Neural cell (in vitro differentiated cells): ENCODE measurements at regions not wholly inside any gene's neighbourhood (a gene's known extent, or its start where the extent isn't known, plus 50 kb on each side); places are given as distances from the start of the nearest gene placed in this dataset.

Experiments
- H2AFZ ChIP-seq: fragments of 200-600, 300-800 bp; sonication (generic), shearing (Covaris generic); 2 replicates; pipeline ENCODE4 v1.6.0; 2014; ENCODE audit warnings: low read depth, mild to moderate bottlenecking, antibody characterized with exemption, low read length, moderate library complexity
- H3F3A ChIP-seq: fragments of 200-600 bp; shearing (Covaris generic); 2 replicates; pipeline ENCODE4 v1.6.1; 2016; ENCODE audit warnings: mild to moderate bottlenecking, moderate library complexity, mixed read lengths, antibody characterized with exemption, low read length; ENCODE audit not compliant: insufficient read depth, poor library complexity, severe bottlenecking
- H3K27ac ChIP-seq: fragments of 200-600, 300-800 bp; sonication (generic), shearing (Covaris generic); 2 replicates; pipeline ENCODE4 v1.5.1; 2014; ENCODE audit warnings: mild to moderate bottlenecking, low read length, moderate library complexity
- H3K27me3 ChIP-seq: fragments of 300-800, 200-600 bp; sonication (generic), shearing (Covaris generic); 2 replicates; pipeline ENCODE4 v1.6.0; 2014; ENCODE audit warnings: mild to moderate bottlenecking, low read depth, low read length, moderate library complexity; ENCODE audit not compliant: insufficient read depth
- H3K36me3 ChIP-seq: fragments of 300-800, 200-600 bp; sonication (generic), shearing (Covaris generic); 2 replicates; pipeline ENCODE4 v1.5.1; 2014; ENCODE audit warnings: mild to moderate bottlenecking, antibody characterized with exemption, low read length, moderate library complexity; ENCODE audit not compliant: insufficient read depth
- H3K4me2 ChIP-seq: fragments of 300-800, 200-600 bp; sonication (generic), shearing (Covaris generic); 2 replicates; pipeline ENCODE4 v1.6.0; 2014; ENCODE audit warnings: mild to moderate bottlenecking, low read length
- H3K4me3 ChIP-seq: fragments of 300-800, 200-600 bp; sonication (generic), shearing (Covaris generic); 2 replicates; pipeline ENCODE4 v1.5.1; 2014; ENCODE audit warnings: mild to moderate bottlenecking, low read length, moderate library complexity
- H3K79me2 ChIP-seq: fragments of 200-600 bp; shearing (Covaris generic); replicated peaks from 2 replicates; pipeline ENCODE4 v1.6.0; 2014; ENCODE audit warnings: mild to moderate bottlenecking, low read length, moderate library complexity; ENCODE audit not compliant: insufficient read depth
- H3K9ac ChIP-seq: fragments of 300-800, 200-600 bp; sonication (generic), shearing (Covaris generic); 2 replicates; pipeline ENCODE4 v1.6.1; 2016; ENCODE audit warnings: mild to moderate bottlenecking, low read length, mixed read lengths
- H3K9me2 ChIP-seq: fragments of 200-600 bp; shearing (Covaris generic); 2 replicates; pipeline ENCODE4 v1.6.1; 2016; ENCODE audit warnings: mild to moderate bottlenecking, low read length, mixed read lengths; ENCODE audit not compliant: insufficient read depth
- H3K9me3 ChIP-seq: fragments of 200-600, 300-800 bp; sonication (generic), shearing (Covaris generic); 2 replicates; pipeline ENCODE4 v1.6.1; 2016; ENCODE audit warnings: mild to moderate bottlenecking, mixed run types, low read length, moderate library complexity, mixed read lengths
- H4K20me1 ChIP-seq: fragments of 200-600 bp; shearing (Covaris generic); 2 replicates; pipeline ENCODE4 v1.6.1; 2016; ENCODE audit warnings: mild to moderate bottlenecking, mixed run types; ENCODE audit not compliant: insufficient read depth
- EP300 ChIP-seq: fragments of 450-650 bp; conservative IDR thresholded peaks from 2 replicates; pipeline ENCODE4 v1.6.1; 2014; ENCODE audit warnings: antibody characterized with exemption, mild to moderate bottlenecking, moderate library complexity; ENCODE audit not compliant: poor library complexity, severe bottlenecking
- POLR2AphosphoS5 ChIP-seq: IDR thresholded peaks from 2 replicates; pipeline ENCODE4 v1.6.1; 2012
- RAD21 ChIP-seq: fragments of 450-650 bp; conservative IDR thresholded peaks from 2 replicates; pipeline ENCODE4 v1.6.1; 2014; ENCODE audit warnings: antibody characterized with exemption, mild to moderate bottlenecking, moderate library complexity
- REST ChIP-seq: IDR thresholded peaks from 2 replicates; pipeline ENCODE4 v1.6.1; 2012; ENCODE audit warnings: borderline replicate concordance
- small RNA-seq, 3 experiments: library from RNA; depleted of rRNA; stranded (forward); fragments of <200 nt; gene quantifications; one replicate each; pipeline ENCODE3, GENCODE V24; 2012

DNA sequence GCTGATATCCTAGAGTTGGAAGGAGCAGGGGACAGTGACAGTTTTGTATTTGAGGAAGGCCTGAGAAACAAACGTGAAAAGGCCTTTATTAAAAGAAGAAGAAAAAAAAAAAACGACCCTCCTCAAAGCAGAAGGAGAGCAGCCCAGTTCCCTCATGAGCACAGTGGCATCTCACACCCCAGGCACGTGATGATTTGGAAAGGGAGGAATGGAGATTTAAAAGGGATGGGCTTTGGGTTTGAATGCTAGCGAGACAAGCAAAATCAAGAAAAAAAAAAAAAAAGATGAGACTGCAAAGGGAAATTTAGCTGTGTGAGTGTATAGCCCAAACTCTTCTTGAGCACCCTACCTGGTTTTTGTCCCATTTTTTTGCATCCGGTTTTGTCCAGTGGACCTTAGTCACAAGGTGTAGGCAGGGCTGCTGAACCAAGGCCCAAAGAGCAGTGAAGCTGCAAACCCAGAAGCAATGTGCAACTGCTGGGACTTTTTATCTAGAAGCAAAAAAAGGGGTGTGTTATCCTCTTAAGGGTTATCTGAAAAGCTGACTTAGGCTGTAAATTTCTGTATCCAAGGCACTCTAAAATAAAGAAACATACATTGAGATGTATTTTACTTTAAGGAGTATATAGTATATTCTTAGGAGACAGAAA, 54.5 kb upstream of the RREB1 start:
- H3K27ac ChIP-seq: no peak overlapping the region
- H3K4me3 ChIP-seq: no peak overlapping the region
- no peaks in the 10 kb centered on the region for H4K20me1 ChIP-seq
- no peak overlapping the region for H2AFZ ChIP-seq
- no peaks in the 10 kb centered on the region for H3K9me2 ChIP-seq
- no peak overlapping the region for H3K9ac ChIP-seq
- H3K36me3 ChIP-seq: no peaks in the 10 kb centered on the region
- no peaks in the 10 kb centered on the region for H3F3A ChIP-seq
- H3K27me3 ChIP-seq: peaks cover 40% of the 10 kb centered on the region
- no peak for TF ChIP-seq POLR2AphosphoS5
- TF ChIP-seq RAD21: no peak
- TF ChIP-seq EP300: no peak
- TF ChIP-seq REST: no peak
- H3K9me3 ChIP-seq: no peaks in the 10 kb centered on the region
- H3K79me2 ChIP-seq: no peaks in the 10 kb centered on the region
- no peak overlapping the region for H3K4me2 ChIP-seq

Small RNA genes lying in the stretch of these regions (small RNA-seq; reads per million reads assigned to genes)
- 0 to 0.08 (median 0) reads per million in 3 experiments for gene RN7SL554P
